NCI-H1105 treated with DMSO at 0.1 percent for 48 hours (cell line): ENCODE measurements at regions not wholly inside any gene's neighbourhood (a gene's known extent, or its start where the extent isn't known, plus 50 kb on each side); places are given as distances from the start of the nearest gene placed in this dataset.
"Not testable (repeated sequence)": the region's sequence is repeated elsewhere in the genome, so short reads cannot be mapped to it uniquely, and the experiment has no call there.

Source experiments
- DNase-seq: peaks from one replicate; lab custom pipeline; 2025; lab: John Stamatoyannopoulos, UW

DNA sequence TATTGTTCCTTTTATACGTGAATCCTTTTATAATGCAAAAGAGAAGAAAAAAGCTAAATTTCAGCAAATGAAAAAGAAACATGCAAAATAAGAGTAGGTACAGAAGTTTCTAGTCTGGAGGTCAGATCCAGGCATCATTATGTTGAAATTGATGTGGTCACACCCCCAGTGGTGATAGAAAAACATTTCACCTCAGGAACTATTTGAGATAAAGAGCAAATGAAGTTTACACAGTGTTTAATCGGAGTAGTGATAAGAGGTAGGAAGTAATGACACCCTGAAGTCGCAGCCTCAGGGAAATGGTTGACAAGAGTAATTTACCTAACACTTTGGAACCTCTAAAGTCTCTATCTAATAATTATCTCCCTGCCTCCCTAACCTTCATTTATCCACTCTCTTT lies 536.0 kb upstream of the STEAP1 start:
- peak; percentile 61 for DNase-seq

DNA sequence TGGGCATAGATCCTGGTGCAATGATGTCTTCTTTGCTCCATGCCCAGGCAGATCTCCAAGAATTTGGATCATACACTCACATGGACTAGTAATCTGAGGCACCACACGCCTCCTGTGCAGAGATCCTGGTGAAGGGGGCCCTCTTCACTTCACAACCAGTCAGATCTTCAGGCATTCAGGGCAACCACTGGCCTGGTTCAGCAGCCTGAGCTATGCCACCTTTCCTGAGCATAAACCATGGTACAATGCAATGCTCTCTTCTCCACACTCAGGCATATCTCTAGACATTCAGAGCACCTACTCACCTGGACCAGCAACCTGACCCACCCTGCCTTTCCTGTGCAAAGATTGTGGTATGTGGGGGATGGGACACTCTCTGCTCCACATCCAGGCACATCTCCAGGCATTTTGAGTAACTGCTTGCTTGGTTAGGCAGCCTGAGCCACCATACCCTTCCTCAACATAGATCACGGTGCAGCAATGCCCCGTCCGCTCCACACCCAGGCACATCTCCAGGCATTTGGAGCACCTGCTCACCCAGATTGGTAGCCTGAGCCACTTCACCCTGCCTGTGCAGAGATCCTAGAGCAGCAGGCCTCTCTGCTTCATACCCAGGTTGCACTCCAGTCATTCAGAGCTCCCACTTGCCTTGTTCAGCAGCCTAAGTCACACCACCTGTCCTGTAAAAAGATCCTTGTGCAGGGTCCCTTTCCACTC lies 532.2 kb upstream of the STEAP1 start:
- no peak for DNase-seq

DNA sequence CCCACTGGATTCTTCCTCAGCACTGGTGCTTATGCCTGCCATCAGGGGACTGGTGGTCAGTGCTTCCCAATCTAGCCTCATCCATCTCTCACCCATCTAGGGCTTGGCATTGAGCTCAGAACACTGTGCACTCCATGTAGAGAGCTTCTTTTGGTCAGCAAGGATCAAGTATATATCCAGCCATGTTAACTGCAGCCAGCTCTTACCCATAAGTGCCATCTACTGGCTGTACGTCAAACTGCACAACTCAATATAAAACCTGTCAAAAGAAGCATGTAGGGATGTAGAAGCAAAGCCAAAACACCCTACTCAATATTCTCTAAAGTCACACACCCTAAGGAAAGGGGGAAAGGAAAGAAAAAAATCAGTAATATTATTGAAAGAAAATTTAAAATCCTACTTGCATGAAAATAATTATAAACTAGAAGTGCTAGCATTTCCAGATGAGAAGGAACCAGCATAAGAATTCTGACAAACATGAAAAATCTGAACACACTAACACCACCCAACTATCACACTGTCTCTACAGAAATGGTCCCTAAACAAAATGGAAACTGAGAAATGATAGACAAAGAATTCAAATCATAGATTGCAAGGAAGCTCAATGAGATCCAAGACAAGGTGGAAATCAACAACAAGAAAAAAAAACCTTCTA lies 531.1 kb upstream of the STEAP1 start:
- DNase-seq: peak; percentile 58

DNA sequence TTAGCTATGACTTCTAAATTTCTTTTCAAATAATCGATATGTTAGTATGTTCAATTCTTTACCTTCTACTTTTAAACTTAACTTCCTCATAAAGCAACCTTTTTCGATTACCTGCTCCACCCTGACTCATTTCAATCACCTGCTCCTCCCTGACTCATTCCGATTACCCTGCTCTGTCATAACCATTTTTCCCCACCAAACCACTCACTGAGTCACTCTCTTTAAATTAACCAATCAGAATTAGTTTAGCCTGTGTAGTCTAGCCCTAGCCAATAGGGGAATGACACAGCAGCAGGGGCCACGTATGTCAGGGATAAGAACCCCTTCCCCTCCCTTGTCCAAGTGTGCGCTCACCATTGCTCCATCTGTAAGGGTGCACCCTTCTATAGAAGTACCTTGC lies 530.1 kb upstream of the STEAP1 start:
- DNase-seq: not testable (repeated sequence)

DNA sequence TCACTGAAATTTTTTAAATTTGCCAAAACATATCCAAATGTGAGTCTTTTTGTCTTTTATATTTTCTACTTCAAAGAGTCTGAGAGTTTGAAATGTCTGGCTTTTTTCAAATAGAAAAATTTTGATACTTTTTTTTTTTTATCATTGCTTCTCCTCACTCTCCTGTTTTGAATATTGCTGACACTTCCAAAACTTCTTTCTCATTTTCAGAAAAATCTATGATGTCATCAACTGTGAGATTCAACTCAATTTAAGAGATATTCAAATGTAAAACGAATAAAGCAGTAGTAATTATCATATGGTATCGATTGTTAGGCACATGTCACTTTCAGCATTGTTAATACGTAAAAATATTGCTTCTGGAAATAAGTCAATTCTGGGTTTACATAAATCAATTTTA lies 505.8 kb upstream of the STEAP1 start:
- DNase-seq: no peak

DNA sequence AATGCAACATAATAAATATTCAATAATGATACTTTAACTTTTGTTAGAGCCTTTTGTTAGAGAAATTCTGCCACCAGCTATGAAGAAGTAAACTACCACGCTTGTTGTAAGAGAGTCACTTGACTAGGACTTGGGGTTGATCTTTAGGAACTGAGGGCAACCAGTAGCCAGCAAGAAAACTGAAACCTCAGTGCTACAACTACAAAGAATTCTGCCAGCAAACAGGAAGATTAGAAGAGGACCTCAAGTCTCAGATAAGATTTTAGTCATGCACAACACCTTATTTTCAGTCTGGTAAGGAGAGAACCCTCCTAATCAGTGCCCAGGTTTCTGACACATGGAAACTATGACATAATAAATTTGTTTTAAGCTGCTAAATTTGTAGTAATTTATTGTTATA lies 498.3 kb upstream of the STEAP1 start:
- no peak for DNase-seq

DNA sequence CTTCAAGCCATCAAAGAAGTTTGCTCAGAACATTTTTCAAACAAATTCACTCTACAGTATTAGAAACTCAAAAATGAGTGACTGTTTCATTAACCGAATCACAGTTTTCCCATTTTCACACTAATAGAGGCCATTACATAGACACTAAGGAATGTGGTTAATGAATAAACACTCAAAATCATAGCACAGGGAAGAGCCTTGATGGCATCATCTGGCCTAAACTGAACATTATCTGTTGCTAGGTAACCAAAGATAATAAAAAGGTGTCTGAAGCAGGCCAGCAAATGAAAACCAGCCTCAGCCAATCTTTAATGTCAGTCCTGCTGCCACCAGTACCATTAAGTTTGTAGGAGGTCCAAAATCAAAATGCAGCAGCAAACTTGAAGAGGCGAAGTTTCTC lies 492.4 kb upstream of the STEAP1 start:
- no peak for DNase-seq

DNA sequence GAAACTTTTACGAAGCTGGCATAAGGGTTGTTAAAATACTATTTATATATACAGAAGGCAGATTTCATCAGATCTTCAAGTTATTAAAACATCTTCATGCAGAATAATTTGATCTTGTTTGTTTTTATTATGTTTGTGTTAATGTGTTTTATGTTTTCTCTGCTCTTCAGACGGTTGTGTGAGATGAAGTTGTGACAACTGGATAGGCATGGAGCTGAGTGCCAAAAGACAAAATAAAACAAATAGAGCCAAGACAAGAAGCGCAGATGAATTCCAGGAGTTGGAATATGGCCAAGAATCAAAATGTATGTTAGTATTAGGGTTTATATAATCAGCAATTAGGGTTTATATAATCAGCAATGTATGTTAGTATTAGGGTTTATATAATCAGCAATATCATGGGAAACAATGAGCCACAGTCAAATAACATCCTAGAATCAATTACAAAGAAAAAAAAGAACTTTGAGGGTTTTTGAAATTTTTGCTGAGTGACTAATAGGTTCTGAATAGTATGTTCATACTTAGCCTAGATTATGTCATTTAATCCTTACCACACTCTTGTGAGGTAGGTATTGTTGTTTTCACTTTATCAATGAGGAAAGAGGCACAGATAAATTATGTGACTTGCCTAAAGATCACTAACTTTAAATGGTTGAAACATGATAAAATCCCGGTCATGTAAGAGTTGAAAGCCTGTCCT lies 488.0 kb upstream of the STEAP1 start:
- DNase-seq: peak; percentile 55

DNA sequence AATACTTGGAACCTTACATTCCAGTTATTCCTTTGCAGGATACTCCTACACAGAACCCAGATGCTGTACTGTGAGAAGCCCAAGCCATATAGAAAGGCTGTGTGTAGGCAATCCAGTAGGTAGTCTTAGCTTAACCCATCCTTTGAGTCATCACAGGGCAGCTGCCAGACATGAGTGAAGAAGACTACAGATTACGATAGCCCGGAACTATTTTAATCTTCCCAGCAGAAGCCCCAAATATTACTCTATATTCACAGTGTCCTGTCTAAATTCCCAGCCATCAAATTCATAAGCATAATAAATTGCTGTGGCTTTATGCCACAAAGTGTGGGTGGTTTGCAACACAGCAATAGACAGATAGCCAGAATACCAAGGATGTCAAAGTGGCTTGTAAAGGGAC lies 474.1 kb upstream of the STEAP1 start:
- no peak for DNase-seq

DNA sequence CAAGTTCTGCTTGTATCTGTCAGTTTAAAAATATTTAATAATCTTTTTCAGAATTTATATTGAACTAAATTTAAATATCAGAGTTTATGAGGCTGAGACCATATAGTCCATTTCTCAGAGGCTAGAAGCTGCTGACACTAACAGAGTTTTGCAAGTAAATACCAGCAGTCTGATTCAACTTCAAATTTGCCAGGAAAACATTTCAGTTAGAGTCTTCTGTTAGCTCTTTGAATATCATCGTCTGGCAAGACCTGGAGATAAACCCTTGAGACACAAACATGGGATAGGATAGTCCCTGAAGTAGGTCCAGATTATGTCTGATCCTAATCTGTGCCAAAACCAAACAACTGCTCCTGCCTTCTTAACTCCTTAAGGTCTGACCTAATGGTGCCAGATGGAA lies 472.8 kb upstream of the STEAP1 start:
- no peak for DNase-seq

DNA sequence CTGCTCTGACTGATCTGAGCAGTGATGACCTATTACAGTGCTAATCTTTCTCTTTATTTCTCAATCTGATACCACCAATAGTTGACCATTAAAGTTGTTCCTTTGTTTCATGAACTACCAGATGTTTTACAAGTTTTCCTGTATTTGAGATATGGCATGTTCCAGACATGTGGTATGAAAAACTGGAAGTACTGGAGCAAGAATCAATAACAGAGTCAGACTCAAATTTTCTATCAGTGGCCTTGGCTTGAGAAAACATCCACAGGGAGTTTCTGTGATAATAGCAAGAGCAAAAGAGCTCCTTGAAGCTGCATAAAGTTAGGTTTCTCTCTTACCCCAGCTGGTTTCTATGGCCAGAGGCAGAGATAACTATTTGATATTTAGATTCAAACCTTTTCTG lies 469.0 kb upstream of the STEAP1 start:
- DNase-seq: no peak

DNA sequence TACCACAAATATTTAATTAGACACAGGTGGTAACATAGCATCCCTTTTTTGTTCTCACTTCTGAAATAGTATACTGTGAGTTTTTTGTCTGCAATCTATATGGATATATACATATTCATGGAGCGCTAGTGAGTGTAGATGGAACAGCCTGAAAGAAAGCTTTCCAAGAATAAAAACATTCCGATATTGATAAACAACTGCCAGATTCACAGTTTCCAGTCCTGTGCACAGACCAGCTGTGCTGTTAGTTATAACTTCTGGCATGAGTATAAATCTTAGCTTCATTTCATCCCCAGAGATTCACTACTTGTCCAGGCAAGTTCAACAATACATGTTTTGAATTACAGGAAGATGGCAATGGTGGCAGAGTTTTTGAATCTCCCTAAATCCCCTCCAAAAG lies 467.1 kb upstream of the STEAP1 start:
- DNase-seq: peak; percentile 53

DNA sequence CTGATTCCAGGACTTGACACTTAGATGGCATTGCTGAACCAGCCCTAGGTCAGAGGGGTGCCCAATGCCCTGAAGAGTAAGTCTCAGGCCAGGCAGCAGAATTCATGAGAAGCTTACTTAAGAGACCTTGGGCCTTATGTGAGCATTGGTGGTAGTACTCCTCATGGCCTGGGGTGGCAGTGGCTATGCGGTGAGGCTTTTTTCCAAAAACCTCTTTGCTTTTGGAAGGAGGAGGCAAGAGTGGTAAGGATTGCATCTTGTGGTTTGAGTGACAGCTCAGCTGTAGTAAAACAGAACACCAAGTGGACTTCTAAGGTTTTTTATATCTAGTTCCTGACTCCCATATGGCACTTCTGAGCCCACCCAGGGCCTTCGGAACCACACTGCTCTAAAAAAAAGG lies 459.0 kb upstream of the STEAP1 start:
- DNase-seq: no peak

DNA sequence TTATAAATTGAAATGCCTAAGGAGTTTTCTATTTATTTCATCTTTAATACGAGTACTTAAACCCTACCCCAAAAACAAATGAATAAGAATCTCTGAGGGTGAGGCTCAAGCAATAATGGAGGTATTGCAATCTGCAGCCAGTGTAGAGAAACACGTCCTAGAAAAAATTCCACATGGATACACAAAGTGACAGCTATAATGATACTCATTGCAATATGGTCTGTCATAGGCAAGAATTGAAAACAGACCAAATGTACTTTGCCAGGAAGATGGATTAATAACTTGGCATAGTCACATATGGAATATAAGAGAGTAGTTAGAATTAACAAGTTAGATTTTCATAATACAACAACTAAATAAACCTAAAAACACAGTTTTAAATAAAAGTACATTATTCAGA lies 440.1 kb upstream of the STEAP1 start:
- DNase-seq: no peak

DNA sequence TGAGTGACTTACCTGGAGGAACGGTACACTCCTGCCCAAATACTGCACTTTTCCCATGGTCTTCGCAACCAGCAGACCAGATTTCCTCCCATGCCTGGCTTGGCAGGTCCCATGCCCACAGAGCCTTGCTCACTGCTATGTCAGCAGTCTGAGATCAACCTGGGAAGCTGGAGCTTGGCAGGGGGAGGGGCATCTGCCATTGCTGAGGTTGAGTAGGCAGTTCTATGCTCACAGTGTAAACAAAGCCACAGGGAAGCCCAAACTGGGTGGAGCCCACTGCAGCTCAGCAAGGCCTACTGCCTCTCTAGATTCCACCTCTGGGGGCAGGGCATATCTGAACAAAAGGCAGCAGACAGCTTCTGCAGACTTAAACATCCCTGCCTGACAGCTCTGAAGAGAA lies 435.3 kb upstream of the STEAP1 start:
- DNase-seq: not testable (repeated sequence)

DNA sequence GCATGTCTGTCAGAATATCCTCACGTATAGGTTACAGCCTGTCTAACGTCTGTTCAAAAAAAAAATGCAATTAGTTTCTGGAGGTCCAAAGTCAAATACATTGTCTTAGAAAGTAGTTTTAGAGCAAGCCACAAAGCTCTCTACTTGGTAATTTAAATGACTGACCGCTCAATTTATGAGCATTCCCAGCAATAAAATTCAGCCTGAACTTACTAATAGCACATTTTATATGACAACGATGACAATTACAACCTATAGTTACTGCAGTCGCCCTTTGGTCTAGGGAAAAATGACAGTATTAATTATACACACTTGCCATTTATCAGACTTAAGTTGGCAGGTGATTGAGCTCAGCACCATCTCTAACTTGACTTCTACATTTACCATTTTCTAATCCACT lies 425.8 kb upstream of the STEAP1 start:
- DNase-seq: peak; percentile 60

DNA sequence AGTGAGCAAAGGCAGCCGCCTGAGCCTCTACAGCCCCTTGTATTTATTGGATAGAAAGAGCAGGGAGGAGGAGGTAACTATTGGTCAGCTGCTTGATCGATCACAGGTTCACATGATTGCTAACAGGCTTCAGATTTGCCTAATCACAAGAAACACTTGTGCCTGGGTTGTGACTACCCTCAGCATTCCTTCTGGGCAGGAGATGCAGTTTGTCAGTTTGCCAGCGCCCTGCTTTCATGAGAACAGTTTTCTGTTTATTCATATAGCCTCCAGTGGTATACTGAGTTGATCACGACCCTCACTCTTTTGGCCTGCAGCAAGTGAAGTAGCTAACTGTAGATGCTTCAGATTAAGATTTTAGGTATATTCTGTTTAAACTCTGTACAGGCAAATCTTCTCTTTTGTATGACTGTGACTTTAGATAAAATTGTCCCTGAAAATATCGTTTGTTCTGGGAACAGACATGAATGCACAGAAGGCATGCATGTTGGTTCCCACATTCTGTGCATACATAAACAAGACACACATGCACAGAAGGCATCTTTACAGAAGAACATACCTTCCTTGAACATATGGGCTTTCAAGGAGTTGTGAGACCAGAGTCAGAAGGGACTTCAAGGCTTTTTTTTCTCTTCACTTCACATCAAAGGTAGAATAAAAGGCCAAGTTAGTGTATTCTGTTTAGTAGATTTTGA lies 422.4 kb upstream of the STEAP1 start:
- no peak for DNase-seq

DNA sequence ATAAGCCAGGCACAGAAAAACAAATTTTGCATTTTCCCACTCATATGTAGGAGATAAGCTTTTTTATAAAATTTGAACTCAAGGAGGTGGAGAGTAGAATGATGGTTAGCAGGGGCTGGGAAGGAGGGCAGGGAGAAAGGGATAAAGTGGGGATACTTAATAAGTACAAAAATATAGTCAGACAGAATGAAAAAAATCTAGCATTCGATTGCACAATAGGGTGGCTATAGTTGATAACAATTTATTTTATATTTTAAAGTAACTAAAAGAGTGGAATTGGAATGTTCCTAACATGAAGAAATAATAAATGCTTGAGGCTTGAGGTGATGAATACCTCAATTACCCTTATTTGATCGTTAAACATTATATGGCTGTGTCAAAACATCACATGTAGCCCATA lies 415.7 kb upstream of the STEAP1 start:
- DNase-seq: no peak

DNA sequence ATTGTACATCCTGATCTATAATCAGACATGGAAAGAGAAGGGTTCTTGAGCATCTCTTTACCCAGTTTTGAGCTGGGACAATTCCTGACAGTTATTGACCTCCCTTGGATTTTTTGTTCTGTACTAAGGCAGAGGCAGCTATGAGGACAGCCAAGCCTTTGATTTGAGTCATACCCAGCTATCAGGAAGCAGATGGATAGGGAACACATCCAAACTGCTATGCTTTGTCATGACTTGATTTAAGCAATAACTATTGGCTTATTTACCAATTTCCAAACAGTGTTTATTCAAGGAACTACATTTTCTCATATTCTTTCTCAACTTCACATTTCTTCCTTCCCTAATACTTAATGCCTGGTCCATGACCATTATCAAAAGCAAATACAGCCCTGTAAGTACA lies 396.4 kb upstream of the STEAP1 start:
- DNase-seq: no peak

DNA sequence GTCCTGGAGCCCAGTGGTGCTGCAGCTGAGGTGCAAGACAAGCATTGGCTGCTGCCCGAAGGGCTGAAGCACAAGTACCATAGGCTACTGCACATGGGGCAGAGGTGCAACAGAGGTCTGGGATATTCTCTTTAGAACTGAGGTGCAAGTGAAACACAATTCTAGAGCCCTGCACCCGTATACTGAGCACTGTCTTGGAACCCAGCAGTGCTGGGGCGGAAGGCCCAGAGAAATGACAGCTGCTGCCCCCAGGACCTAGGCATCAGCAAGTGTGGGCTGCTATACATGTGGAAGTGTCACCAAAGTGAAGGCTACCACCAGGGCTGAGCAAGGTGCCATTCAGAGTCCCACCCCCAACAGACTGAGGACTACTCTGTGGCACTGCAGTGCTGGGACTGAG lies 393.6 kb upstream of the STEAP1 start:
- DNase-seq: no peak

DNA sequence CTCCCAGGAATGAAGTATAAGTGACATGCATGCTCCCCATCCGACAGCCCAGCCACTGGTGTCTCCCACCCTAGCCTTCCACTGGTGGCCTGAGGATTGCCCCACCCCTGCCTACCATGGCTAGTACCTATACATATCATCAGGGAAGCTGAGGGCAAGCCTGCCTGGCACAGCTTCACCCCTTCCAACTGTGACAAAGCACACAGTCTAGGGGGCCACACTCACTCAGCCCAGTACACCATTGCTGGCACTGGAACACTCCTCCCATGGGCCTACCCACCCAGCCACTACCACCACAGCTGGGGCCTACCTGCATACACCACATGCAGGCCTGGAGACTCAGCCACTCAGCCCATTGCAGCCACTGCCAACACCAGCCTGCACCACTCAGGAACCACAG lies 393.1 kb upstream of the STEAP1 start:
- no peak for DNase-seq

DNA sequence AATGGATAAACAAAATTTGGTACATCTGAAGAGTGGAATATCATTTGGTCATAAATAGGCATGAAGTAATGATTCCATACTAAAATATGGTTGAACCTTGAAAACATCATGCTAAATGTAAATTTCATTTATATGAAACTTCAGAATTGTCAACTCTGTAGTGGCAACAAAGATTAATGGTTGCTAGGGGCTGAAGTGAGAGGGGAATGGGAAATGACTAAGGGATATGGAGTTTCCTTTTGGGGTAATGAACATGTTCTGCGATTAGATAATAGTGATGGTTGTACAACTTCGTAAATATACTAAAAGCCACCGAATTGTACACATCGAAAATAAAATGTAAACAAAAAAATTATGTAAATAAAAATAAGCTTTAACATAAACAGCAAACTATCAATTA lies 384.1 kb upstream of the STEAP1 start:
- no peak for DNase-seq
